ENCODE measurements at regions not wholly inside any gene's neighbourhood (a gene's known extent, or its start where the extent isn't known, plus 50 kb on each side); places are given as distances from the start of the nearest gene placed in this dataset.

GRCh38 chr1:245003246-245003645 lies 138.9 kb upstream of the HNRNPU start:
- TF ChIP-seq RAD21 (IDR thresholded peaks at IDR 0.05; ENCODE audit: low read depth) (no peak), TAF1 (IDR thresholded peaks at IDR 0.05; ENCODE audit: low read depth) (no peak), MAX (IDR thresholded peaks at IDR 0.05) (no peak), CREB1 (IDR thresholded peaks at IDR 0.05; ENCODE audit: low read depth) (no peak), CEBPB (IDR thresholded peaks at IDR 0.05) (no peak), ZBTB7A (IDR thresholded peaks at IDR 0.05; ENCODE audit: low read depth) (no peak), EP300 (IDR thresholded peaks at IDR 0.05; ENCODE audit: borderline replicate concordance) (no peak), FOXM1 (IDR thresholded peaks at IDR 0.05; ENCODE audit: borderline replicate concordance, low read depth) (no peak), REST (IDR thresholded peaks at IDR 0.05; ENCODE audit: low read depth) (no peak), TEAD4 (IDR thresholded peaks at IDR 0.05) (no peak)

Measured in Ishikawa (cell line).